GM23338 (cell line): ENCODE measurements at regions not wholly inside any gene's neighbourhood (a gene's known extent, or its start where the extent isn't known, plus 50 kb on each side); places are given as distances from the start of the nearest gene placed in this dataset.
"Not testable (repeated sequence)": the region's sequence is repeated elsewhere in the genome, so short reads cannot be mapped to it uniquely, and the experiment has no call there.

Source experiments
- CTCF ChIP-seq, 2 experiments: fragments of 200-600 bp in 1 of 2; sonication (generic) in 1 of 2; conservative IDR thresholded peaks; 2 replicates each; pipeline versions ENCODE4 v1.5.1 to v1.6.1; 2016 to 2017; ENCODE audit warnings: antibody characterized with exemption in 2 of 2, low read depth in 2 of 2, mild to moderate bottlenecking in 2 of 2, moderate library complexity in 1 of 2
- ETS1 ChIP-seq: IDR thresholded peaks from 2 replicates; pipeline ENCODE4 v1.6.1; 2016; ENCODE audit warnings: antibody characterized with exemption
- EZH2 ChIP-seq: fragments of 200-600 bp; sonication (generic); IDR thresholded peaks from one replicate; pipeline ENCODE4 v1.8.0; 2017; ENCODE audit warnings: antibody characterized with exemption, mild to moderate bottlenecking, low read depth; ENCODE audit not compliant: unreplicated experiment
- EZH2phosphoT487 ChIP-seq: fragments of 200-600 bp; sonication (generic); IDR thresholded peaks from one replicate; pipeline ENCODE4 v1.8.1; 2018; ENCODE audit warnings: antibody characterized with exemption; ENCODE audit not compliant: unreplicated experiment
- NANOG ChIP-seq: IDR thresholded peaks from 2 replicates; pipeline ENCODE4 v1.6.1; 2016; ENCODE audit warnings: antibody characterized with exemption, borderline replicate concordance
- POLR2AphosphoS5 ChIP-seq: IDR thresholded peaks from 2 replicates; pipeline ENCODE4 v1.6.1; 2016; ENCODE audit warnings: antibody characterized with exemption, low read depth
- REST ChIP-seq: IDR thresholded peaks from one replicate; pipeline ENCODE4 v1.6.1; 2018; ENCODE audit warnings: antibody characterized with exemption; ENCODE audit not compliant: unreplicated experiment
- ZNF114 ChIP-seq: fragments of 250-450 bp; sonication (Bioruptor Pico); IDR thresholded peaks from 2 replicates; pipeline ENCODE4 v1.5.0; 2020; ENCODE audit warnings: mild to moderate bottlenecking, moderate library complexity

GRCh38 chr10:46650967-46651366, 72.0 kb downstream of the SYT15 start:
- TF ChIP-seq CTCF (conservative IDR thresholded peaks at IDR 0.05; ENCODE audit: low read depth in 2 of 2); EZH2; REST; POLR2AphosphoS5; ETS1; EZH2phosphoT487; NANOG; ZNF114 (CRISPR knock-in tag): not testable (repeated sequence)
